D721Med (cell line): ENCODE measurements at regions not wholly inside any gene's neighbourhood (a gene's known extent, or its start where the extent isn't known, plus 50 kb on each side); places are given as distances from the start of the nearest gene placed in this dataset.

Source experiments
- DNase-seq: peaks from one replicate; pipeline ENCODE4 v3.0.0; 2011; ENCODE audit warnings: low spot score; ENCODE audit not compliant: insufficient read length
- FAIRE-seq: peaks from 2 replicates; lab custom pipeline; 2011; peaks lifted over from hg19 to GRCh38; lab: Jason Lieb, UNC
- CTCF ChIP-seq: IDR thresholded peaks from 2 replicates; pipeline ENCODE4 v1.5.1; 2012; ENCODE audit warnings: mild to moderate bottlenecking, control low read depth; ENCODE audit not compliant: insufficient read depth; ENCODE audit errors: missing control alignments

- DNase-seq (no peak), FAIRE-seq (no peak)
- TF ChIP-seq CTCF, result no peak
These were observed 78.0 kb upstream of the LHFPL2 start for GRCh38 chr5:78726571-78726970.

- DNase-seq (no peak), FAIRE-seq (no peak)
- no peak for TF ChIP-seq CTCF
These were observed 77.4 kb upstream of the LHFPL2 start for GRCh38 chr5:78726003-78726402.

DNA sequence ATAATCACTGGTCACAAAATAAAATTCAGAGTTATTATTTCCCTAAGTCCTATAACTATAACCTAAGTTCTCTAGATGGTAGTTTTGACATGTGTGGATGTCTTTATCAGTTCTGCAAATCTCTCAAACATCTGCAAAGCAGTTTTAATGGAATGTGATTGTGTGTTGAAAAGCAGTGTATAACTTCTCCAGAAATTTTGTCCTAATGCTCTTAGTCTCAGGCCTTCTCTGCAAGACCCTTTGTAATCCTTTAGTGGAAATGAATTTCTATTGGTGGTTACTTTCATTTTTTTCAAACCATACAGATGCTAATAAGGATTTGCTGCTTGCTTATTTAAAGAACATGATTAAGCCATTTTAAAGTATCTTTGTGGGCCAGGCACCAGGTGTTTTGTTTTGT, 75.5 kb upstream of the LHFPL2 start:
- no peak for TF ChIP-seq CTCF
- DNase-seq, result no peak
- FAIRE-seq, result peak; percentile 71

DNA sequence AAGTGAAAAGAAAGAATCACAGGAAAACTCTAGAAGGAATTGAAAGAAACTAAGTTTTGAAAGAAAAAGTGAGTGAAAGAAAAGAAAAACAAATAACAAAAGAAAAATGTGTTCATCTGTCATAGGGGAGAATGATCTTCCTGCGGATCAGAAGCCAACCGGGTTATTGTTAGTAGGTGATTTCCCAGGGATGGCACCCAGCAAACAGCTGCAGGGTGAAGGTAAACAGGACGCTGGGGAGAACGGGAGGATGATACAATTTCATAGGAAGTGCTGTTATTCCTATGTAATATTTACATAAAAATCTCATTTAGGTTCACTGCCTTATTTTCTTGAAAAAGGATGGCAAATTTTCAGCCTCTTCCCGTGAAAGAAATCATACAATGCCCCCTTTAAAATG, 72.4 kb upstream of the LHFPL2 start:
- FAIRE-seq, result no peak
- DNase-seq, result no peak
- TF ChIP-seq CTCF, result no peak

DNA sequence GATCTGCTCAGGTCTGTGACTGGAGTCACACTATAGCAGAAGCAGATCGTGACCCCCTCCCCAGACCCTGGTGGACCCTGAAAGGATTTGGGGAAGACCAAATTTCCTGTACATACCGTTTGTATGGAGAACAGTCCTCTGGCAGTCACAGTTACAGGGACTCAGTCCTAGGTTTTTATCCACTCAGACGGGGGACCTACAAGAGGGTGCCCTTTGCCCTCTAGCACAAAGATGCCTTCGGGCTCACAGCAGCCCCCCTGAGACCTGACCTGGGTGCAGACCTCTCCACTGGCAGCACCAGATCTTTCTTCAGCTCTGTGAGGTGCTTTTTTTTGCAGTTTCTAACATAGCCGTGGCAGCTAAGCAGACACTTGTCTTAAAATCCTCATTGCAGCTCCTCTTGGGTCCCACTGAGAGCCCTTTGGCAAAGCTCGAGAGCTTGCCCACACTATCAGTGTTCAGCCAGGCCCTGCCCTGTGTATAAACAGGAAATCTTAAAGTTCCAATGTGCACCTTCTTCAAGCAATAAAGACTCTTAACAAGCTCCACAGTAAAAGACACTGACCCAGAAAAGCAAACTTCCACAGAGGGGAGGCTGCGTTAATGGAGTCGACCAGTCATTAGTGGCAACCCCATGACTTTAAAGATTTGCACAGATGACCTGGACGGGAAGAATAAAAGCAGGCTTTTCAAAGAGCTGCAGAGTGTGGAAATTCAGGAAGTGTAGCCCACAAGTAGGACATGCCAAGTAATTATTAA, 71.8 kb upstream of the LHFPL2 start:
- FAIRE-seq, result no peak
- no peak for TF ChIP-seq CTCF
- no peak for DNase-seq

GRCh38 chr5:78719504-78720219, 71.1 kb upstream of the LHFPL2 start:
- TF ChIP-seq CTCF, result no peak
- FAIRE-seq, result no peak
- no peak for DNase-seq

- no peak for TF ChIP-seq CTCF
- FAIRE-seq (no peak), DNase-seq (no peak)
These were observed 70.3 kb upstream of the LHFPL2 start for GRCh38 chr5:78718824-78719223.
